Fibroblast of lung (primary cell): ENCODE measurements at regions not wholly inside any gene's neighbourhood (a gene's known extent, or its start where the extent isn't known, plus 50 kb on each side); places are given as distances from the start of the nearest gene placed in this dataset.
"Not testable (repeated sequence)": the region's sequence is repeated elsewhere in the genome, so short reads cannot be mapped to it uniquely, and the experiment has no call there.

ENCODE experiments used
- DNase-seq, 2 donors: peaks; one replicate each; pipeline versions ENCODE4 v3.0.0 to v3.0.0-alpha.2; 2010; ENCODE audit warnings: low read depth in 2 of 2
- H2AFZ ChIP-seq: 2 replicates; pipeline ENCODE4 v1.5.1; 2012; ENCODE audit warnings: low read length, control low read depth, inconsistent platforms
- H3K27ac ChIP-seq: 2 replicates; pipeline ENCODE4 v1.5.1; 2011; ENCODE audit warnings: low read length, control low read depth; ENCODE audit not compliant: insufficient read depth
- H3K27me3 ChIP-seq: 2 replicates; pipeline ENCODE4 v1.5.1; 2011; ENCODE audit warnings: mild to moderate bottlenecking, low read length; ENCODE audit not compliant: control insufficient read depth, insufficient read depth
- H3K36me3 ChIP-seq: 2 replicates; pipeline ENCODE4 v1.5.1; 2011; ENCODE audit warnings: low read length; ENCODE audit not compliant: control insufficient read depth, insufficient read depth
- H3K4me1 ChIP-seq: 2 replicates; pipeline ENCODE4 v1.5.1; 2011; ENCODE audit warnings: low read length; ENCODE audit not compliant: control insufficient read depth, insufficient read depth; ENCODE audit errors: extremely low read depth
- H3K4me2 ChIP-seq: 2 replicates; pipeline ENCODE4 v1.5.1; 2011; ENCODE audit warnings: low read length, control low read depth; ENCODE audit not compliant: insufficient read depth; ENCODE audit errors: extremely low read depth
- H3K4me3 ChIP-seq, 4 experiments: fragments of 200-600 bp in 1 of 4; sonication (generic) in 1 of 4; replicated peaks in 1 of 4; 2 replicates each; pipeline ENCODE4 v1.5.1; 2011 to 2016; ENCODE audit warnings: low read length in 4 of 4, low read depth in 3 of 4, mild to moderate bottlenecking in 3 of 4, control low read depth in 2 of 4, inconsistent platforms in 1 of 4, mixed read lengths in 1 of 4; ENCODE audit not compliant: insufficient read depth in 1 of 4; ENCODE audit errors: control extremely low read depth in 1 of 4
- H3K79me2 ChIP-seq: 2 replicates; pipeline ENCODE4 v1.5.1; 2012; ENCODE audit warnings: mild to moderate bottlenecking, low read length, inconsistent platforms; ENCODE audit not compliant: control insufficient read depth, insufficient read depth
- H3K9ac ChIP-seq: 2 replicates; pipeline ENCODE4 v1.5.1; 2011; ENCODE audit warnings: mild to moderate bottlenecking, low read length, control low read depth; ENCODE audit not compliant: insufficient read depth
- H3K9me3 ChIP-seq: 2 replicates; pipeline ENCODE4 v1.5.1; 2012; ENCODE audit warnings: low read depth, low read length; ENCODE audit not compliant: control insufficient read depth, insufficient read depth
- H4K20me1 ChIP-seq: 2 replicates; pipeline ENCODE4 v1.5.1; 2011; ENCODE audit warnings: low read length; ENCODE audit not compliant: control insufficient read depth, insufficient read depth; ENCODE audit errors: extremely low read depth
- EZH2 ChIP-seq: IDR thresholded peaks from 2 replicates; pipeline ENCODE4 v1.5.1; 2012; ENCODE audit warnings: low read length, control low read depth, mild to moderate bottlenecking; ENCODE audit errors: missing control alignments
- TF ChIP-seq, protein P1 (sequence below), 2 donors: IDR thresholded peaks in 1 of 2; conservative IDR thresholded peaks in 1 of 2; 1 replicate in 1 of 2; 2 replicates in 1 of 2; pipeline ENCODE4 v1.5.1; 2011 to 2012; ENCODE audit warnings: low read length in 2 of 2, control low read depth in 1 of 2, inconsistent platforms in 1 of 2, low read depth in 1 of 2, mild to moderate bottlenecking in 1 of 2

DNA sequence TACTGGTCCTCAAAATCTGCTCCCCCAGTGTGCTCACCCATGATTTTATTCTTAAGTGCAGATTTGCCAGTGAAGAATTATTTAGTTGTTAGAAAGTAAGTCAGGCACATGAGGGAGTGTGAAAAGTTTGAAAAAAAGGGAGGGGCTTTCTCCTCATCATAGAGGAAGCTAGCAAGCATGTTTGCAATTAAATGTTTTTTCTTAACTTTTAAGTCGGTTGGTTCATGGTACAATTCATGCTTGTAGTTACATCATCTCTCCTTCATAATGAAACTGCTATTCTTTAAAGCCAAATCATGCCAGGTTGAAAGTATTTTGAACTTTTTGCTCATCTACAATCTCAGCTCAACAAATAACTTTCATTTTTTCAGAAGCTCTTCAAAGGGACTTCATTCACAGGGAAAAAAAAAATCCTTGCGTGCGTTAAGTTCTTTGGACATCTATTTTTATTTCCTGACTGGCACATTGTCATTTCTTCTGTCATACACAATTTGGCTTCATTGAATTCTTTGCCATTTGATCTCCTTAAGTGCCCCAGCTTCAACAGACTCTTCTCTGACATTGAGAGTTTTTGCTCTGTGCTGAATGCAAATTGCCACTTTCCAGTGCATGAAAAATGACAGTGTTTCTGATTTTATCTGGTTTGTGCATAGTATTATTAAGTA lies 456.9 kb downstream of the TMEM232 start:
- Histone ChIP-seq H3K36me3 (no peaks in the 10 kb centered on the region), H3K4me3 (no peak overlapping the region), H3K9ac (no peak overlapping the region), H3K79me2 (no peaks in the 10 kb centered on the region), H3K27ac (no peak overlapping the region), H3K9me3 (no peaks in the 10 kb centered on the region), H3K4me2 (no peak overlapping the region), H4K20me1 (no peaks in the 10 kb centered on the region), H2AFZ (no peak overlapping the region), H3K4me1 (no peaks in the 10 kb centered on the region), H3K27me3 (no peaks in the 10 kb centered on the region)
- TF ChIP-seq EZH2, result no peak
- TF ChIP-seq, protein P1, sequence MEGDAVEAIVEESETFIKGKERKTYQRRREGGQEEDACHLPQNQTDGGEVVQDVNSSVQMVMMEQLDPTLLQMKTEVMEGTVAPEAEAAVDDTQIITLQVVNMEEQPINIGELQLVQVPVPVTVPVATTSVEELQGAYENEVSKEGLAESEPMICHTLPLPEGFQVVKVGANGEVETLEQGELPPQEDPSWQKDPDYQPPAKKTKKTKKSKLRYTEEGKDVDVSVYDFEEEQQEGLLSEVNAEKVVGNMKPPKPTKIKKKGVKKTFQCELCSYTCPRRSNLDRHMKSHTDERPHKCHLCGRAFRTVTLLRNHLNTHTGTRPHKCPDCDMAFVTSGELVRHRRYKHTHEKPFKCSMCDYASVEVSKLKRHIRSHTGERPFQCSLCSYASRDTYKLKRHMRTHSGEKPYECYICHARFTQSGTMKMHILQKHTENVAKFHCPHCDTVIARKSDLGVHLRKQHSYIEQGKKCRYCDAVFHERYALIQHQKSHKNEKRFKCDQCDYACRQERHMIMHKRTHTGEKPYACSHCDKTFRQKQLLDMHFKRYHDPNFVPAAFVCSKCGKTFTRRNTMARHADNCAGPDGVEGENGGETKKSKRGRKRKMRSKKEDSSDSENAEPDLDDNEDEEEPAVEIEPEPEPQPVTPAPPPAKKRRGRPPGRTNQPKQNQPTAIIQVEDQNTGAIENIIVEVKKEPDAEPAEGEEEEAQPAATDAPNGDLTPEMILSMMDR (conservative IDR thresholded peaks at IDR 0.05 in 1 of 2, IDR thresholded peaks at IDR 0.05 in 1 of 2; ENCODE audit: low read depth in 1 of 2, low read length in 2 of 2), result no peak
- DNase-seq, result no peak

DNA sequence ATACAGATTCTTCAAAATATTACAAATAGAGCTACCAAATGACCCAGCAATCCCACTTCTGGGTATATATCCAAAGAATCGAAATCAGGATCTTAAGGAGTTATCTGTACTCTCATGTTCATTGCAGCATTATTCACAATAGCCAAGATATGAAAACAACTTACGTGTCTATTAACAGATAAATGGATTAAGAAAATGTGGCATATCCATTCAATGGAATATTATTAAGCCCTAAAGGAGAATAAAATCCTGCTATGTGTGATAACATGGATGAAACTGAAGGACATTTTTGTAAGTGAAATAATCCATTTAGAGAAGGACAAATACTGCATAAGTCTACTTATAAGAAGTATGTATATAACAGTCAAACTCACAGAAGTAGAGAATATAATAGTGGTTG lies 450.6 kb downstream of the TMEM232 start:
- H3K4me3 ChIP-seq, result no peak overlapping the region
- no peak overlapping the region for H3K27ac ChIP-seq
- no peak overlapping the region for H2AFZ ChIP-seq
- H4K20me1 ChIP-seq, result no peaks in the 10 kb centered on the region
- H3K9me3 ChIP-seq, result no peaks in the 10 kb centered on the region
- H3K4me1 ChIP-seq, result no peaks in the 10 kb centered on the region
- H3K9ac ChIP-seq, result no peak overlapping the region
- no peak for DNase-seq
- no peaks in the 10 kb centered on the region for H3K79me2 ChIP-seq
- no peak overlapping the region for H3K4me2 ChIP-seq
- TF ChIP-seq EZH2, result no peak
- TF ChIP-seq, protein P1 (conservative IDR thresholded peaks at IDR 0.05 in 1 of 2, IDR thresholded peaks at IDR 0.05 in 1 of 2; ENCODE audit: low read depth in 1 of 2, low read length in 2 of 2), result no peak
- no peaks in the 10 kb centered on the region for H3K36me3 ChIP-seq
- no peaks in the 10 kb centered on the region for H3K27me3 ChIP-seq

DNA sequence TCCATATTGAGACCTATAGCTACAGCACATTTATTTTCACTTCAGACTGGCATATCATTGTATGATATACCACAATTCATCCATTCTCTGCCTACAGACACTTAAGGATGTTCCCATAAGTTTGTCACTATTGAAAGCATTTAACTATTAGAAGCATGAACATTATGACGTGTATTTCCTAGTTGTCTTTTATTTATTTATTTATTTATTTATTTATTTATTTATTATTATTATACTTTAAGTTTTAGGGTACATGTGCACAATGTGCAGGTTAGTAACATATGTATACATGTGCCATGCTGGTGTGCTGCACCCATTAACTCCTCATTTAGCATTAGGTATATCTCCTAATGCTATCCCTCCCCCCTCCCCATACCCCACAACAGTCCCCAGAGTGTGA lies 448.0 kb downstream of the TMEM232 start:
- H3K79me2 ChIP-seq, H3K27me3 ChIP-seq, H3K9me3 ChIP-seq, H3K4me3 ChIP-seq, H3K4me1 ChIP-seq, H3K27ac ChIP-seq, H3K4me2 ChIP-seq, H3K9ac ChIP-seq, H3K36me3 ChIP-seq, H2AFZ ChIP-seq, DNase-seq, H4K20me1 ChIP-seq: not testable (repeated sequence)

DNA sequence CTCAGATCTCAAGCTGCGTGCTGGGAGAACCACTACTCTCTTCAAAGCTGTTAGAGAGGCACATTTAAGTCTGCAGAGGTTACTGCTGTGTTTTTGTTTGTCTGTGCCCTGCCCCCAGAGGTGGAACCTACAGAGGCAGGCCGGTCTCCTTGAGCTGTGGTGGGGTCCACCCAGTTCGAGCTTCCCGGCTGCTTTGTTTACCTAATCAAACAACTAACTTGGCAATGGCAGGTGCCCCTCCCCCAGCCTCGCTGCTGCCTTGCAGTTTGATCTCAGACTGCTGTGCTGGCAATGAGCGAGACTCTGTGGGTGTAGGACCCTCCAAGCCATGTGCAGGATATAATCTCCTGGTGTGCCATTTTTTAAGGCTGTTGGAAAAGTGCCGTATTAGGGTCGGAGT lies 442.4 kb downstream of the TMEM232 start:
- H2AFZ ChIP-seq, H3K36me3 ChIP-seq, H3K4me2 ChIP-seq, H3K4me1 ChIP-seq, H4K20me1 ChIP-seq, H3K27me3 ChIP-seq, H3K9me3 ChIP-seq, H3K27ac ChIP-seq, H3K9ac ChIP-seq, DNase-seq, H3K79me2 ChIP-seq, H3K4me3 ChIP-seq: not testable (repeated sequence)
